RWPE1 (cell line): ENCODE measurements at regions not wholly inside any gene's neighbourhood (a gene's known extent, or its start where the extent isn't known, plus 50 kb on each side); places are given as distances from the start of the nearest gene placed in this dataset.
"Not testable (repeated sequence)": the region's sequence is repeated elsewhere in the genome, so short reads cannot be mapped to it uniquely, and the experiment has no call there.

Experiments used
- CTCF ChIA-PET: fragments of 350-600 bp; sonication (Branson Sonifier 250); formaldehyde crosslinking; extraction: SDS; loops from one replicate; lab custom pipeline; 2021; lab: Yijun Ruan, JAX
- POLR2A ChIA-PET: fragments of 400-600 bp; formaldehyde crosslinking; extraction: SDS; loops from one replicate; lab custom pipeline; 2020; ENCODE audit warnings: antibody characterized with exemption; ENCODE audit not compliant: low non-redundant PET; lab: Yijun Ruan, JAX
- DNase-seq: peaks from one replicate; pipeline ENCODE4 v3.0.0; 2012; ENCODE audit warnings: low spot score
- H3K27ac ChIP-seq: fragments of 450-650 bp; 2 replicates; pipeline ENCODE4 v1.5.1; 2017
- TF ChIP-seq, protein P1 (sequence below): fragments of 450-650 bp; conservative IDR thresholded peaks from 2 replicates; pipeline ENCODE4 v1.5.1; 2017; ENCODE audit warnings: low read depth, mild to moderate bottlenecking

DNA sequence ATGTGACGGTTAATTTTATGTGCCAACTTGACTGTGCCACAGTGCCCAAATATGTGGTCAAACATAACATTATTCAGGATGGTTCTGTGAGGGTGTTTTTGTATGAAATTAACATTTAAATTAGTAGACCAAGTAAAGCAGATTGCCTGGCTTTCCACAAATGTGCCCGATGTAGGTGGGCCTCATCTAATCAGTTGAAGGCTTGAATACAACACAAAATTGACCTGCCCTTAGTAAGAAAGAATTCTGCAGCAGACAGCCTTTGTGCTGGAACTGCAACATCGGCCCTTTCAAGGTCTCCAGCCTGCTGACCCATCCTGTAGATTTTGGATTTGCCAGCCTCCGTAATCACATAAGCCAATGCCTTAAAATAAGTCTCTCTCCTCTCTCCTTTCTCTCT lies 215.9 kb downstream of the MEX3B start:
- CTCF ChIA-PET = no interaction called here
- POLR2A ChIA-PET = no interaction called here

DNA sequence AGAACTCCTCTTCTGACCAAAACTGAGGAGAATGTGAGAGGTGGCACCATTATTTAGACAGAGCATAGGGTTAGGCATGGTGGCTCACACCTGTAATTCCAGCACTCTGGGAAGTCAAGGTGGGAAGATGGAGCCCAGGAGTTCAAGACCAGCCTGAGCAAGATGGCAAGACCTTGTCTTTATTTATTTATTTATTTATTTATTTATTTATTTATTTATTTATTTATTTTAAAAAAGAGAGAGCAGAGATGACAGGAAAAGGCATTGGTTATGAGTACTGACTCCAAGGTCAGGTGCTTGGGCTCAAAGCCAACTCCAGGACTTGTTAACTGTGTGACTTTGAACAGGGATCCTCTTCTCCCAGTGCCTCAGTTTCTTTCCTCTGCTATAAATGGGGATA lies 217.7 kb downstream of the MEX3B start:
- POLR2A ChIA-PET = no interaction called here
- no peak overlapping the region for H3K27ac ChIP-seq
- TF ChIP-seq, protein P1, sequence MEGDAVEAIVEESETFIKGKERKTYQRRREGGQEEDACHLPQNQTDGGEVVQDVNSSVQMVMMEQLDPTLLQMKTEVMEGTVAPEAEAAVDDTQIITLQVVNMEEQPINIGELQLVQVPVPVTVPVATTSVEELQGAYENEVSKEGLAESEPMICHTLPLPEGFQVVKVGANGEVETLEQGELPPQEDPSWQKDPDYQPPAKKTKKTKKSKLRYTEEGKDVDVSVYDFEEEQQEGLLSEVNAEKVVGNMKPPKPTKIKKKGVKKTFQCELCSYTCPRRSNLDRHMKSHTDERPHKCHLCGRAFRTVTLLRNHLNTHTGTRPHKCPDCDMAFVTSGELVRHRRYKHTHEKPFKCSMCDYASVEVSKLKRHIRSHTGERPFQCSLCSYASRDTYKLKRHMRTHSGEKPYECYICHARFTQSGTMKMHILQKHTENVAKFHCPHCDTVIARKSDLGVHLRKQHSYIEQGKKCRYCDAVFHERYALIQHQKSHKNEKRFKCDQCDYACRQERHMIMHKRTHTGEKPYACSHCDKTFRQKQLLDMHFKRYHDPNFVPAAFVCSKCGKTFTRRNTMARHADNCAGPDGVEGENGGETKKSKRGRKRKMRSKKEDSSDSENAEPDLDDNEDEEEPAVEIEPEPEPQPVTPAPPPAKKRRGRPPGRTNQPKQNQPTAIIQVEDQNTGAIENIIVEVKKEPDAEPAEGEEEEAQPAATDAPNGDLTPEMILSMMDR = no peak
- DNase-seq = no peak
- CTCF ChIA-PET = no interaction called here

More for the DNA sequence above, 215.9 kb downstream of the MEX3B start:
- DNase-seq = no peak
- H3K27ac ChIP-seq = no peak overlapping the region
- TF ChIP-seq, protein P1 = no peak

DNA sequence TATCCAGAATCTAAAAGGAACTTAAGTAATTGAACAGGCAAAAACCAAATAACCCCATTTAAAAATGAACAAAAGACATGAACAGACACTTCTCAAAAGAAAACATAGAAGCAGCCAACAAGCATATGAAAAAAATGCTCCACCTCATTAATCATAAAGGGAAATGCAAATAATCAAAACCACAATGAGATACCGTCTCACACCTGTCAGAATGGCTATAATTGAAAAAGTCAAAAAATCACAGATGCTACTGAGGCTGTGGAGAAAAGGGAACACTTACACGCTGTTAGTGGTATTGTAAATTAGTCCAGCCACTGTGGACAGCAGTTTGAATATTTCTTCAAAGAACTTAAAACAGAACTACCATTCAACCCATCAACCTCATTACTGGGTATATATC lies 220.7 kb downstream of the MEX3B start:
- CTCF ChIA-PET = no interaction called here
- no peak for DNase-seq
- TF ChIP-seq, protein P1 = no peak
- POLR2A ChIA-PET = no interaction called here
- no peak overlapping the region for H3K27ac ChIP-seq

DNA sequence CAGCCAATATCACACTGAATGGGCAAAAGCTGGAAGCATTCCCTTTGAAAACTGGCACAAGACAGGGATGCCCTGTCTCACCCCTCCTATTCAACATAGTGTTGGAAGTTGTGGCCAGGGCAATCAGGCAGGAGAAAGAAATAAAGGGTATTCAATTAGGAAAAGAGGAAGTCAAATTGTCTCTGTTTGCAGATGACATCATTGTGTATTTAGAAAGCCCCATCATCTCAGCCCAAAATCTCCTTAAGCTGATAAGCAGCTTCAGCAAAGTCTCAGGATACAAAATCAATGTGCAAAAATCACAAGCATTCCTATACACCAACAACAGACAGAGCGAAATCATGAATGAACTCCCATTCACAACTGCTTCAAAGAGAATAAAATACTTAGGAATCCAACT lies 223.2 kb downstream of the MEX3B start:
- CTCF ChIA-PET = interaction anchor here (0.6 kb wide), 1 partner anchor 286 kb away, joined by 3 read pairs; no protein-coding TSS in a partner anchor
- DNase-seq, POLR2A ChIA-PET, H3K27ac ChIP-seq: not testable (repeated sequence)

DNA sequence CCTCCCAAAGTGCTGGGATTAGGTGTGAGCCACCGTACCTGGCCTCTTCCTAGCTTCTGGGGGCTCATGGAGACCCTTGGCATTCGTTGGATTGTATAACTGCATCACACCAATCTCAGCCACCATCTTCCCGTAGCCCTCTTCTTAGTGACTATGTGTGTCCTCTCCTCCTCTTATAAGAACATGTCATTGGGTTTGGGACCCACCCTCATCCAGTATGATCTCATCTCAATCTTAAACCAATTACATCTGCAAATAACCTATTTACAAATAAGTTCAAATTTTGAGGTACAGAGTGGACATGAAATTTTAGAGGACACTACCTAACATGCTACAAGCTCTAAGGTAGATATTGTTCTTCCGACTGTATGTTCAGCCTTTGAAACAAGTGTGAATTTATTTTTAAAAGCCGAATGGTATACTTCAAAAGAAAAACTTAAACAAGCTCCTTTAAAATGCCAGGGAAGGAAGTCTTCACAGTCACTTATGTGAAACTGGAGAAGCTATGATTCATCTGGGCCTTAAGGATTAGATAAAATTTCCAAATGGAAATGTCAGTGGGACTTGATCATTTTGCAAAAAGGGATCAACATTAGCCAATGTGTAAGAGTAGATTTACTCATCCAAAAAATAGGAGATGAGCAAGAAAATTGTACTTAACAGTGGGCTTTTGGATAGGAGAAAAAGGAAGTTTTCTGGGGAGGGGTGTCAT lies 225.7 kb downstream of the MEX3B start:
- ChIA-PET CTCF (interaction anchor here (0.7 kb wide), 1 partner anchor 230 kb away, joined by 5 read pairs; no protein-coding TSS in a partner anchor), POLR2A (no interaction called here)
- DNase-seq = no peak
- no peak overlapping the region for H3K27ac ChIP-seq
- TF ChIP-seq, protein P1 = no peak

DNA sequence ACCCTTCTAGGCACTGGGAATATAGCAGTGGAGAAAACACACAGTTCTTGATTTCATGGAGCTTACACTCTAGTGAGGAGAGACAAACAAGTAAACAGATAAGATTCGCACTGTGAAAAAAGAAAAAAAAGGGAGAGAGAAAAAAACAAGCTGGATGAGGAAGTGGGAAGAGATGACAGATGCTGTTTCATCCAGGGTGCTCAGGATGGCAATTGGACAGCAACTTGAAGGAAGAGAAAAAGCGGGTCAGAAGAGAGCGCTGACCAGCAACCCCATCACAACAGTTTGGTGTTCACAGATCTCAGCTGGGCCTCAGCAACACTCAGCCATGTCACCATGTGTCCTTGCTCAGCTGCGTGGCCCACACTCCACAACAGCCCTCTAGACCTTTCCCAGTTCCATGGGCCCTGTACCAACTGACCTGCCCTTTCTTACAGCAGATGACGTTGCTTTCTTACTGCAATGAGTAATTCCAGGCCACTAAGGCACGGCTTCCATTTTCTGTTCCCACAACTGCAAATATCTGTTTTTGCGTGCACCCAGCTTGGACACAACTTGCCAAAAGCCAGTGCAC lies 230.8 kb downstream of the MEX3B start:
- POLR2A ChIA-PET = no interaction called here
- no peak for DNase-seq
- no peak overlapping the region for H3K27ac ChIP-seq
- TF ChIP-seq, protein P1 = no peak
- CTCF ChIA-PET = no interaction called here

DNA sequence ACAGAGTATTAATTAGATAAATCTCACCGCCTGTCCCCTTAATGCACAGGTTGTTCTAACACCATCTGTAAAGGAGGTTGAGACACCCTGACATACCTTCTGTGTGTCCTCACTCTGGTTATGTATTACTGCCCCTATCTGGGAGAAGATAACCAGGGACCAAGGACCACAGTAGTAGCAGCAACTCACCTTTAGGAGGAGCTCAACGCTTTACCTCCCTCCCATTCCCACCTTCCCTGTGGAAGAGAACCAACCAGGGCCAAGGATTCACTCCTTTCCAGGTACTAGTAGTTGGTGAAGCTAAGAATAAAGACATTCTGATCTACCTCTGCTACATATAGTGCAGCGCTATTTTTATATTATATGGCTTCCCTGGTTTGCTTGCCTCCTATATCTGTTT lies 232.6 kb downstream of the MEX3B start:
- CTCF ChIA-PET = no interaction called here

More for the DNA sequence above, 232.6 kb downstream of the MEX3B start:
- TF ChIP-seq, protein P1 = peak; percentile 16; the same call in 1 of the 2 replicates
- H3K27ac ChIP-seq = no peak overlapping the region
- DNase-seq = peak; percentile 26
- POLR2A ChIA-PET = no interaction called here
